HG03558 (cell line): ENCODE measurements at regions not wholly inside any gene's neighbourhood (a gene's known extent, or its start where the extent isn't known, plus 50 kb on each side); places are given as distances from the start of the nearest gene placed in this dataset.

ENCODE experiments used
- ATAC-seq: cut with Tn5 transposase; IDR thresholded peaks from one replicate; pipeline ENCODE4 v1.9.1; 2021; ENCODE audit warnings: moderate number of reproducible peaks; ENCODE audit not compliant: unreplicated experiment; ENCODE audit errors: extremely low read depth

- no peak for ATAC-seq
These were observed 573.2 kb downstream of the CCDC171 start for GRCh38 chr9:16126042-16126441.

- ATAC-seq = no peak
These were observed 575.2 kb downstream of the CCDC171 start for GRCh38 chr9:16128003-16128402.

- no peak for ATAC-seq
These were observed 578.4 kb downstream of the CCDC171 start for GRCh38 chr9:16131264-16131663.

GRCh38 chr9:16132513-16132912 is 579.7 kb downstream of the CCDC171 start:
- ATAC-seq = no peak

GRCh38 chr9:16133032-16133431 is 580.2 kb downstream of the CCDC171 start:
- ATAC-seq = no peak

GRCh38 chr9:16133556-16134227 is 580.8 kb downstream of the CCDC171 start:
- no peak for ATAC-seq

GRCh38 chr9:16134351-16134750 is 581.5 kb downstream of the CCDC171 start:
- no peak for ATAC-seq

- ATAC-seq = no peak
These were observed 583.1 kb downstream of the CCDC171 start for GRCh38 chr9:16135968-16136367.

GRCh38 chr9:16136451-16136850 is 583.6 kb downstream of the CCDC171 start:
- ATAC-seq = no peak

- ATAC-seq = no peak
These were observed 584.1 kb downstream of the CCDC171 start for GRCh38 chr9:16136961-16137360.

GRCh38 chr9:16138561-16139491 is 586.0 kb downstream of the CCDC171 start:
- no peak for ATAC-seq

GRCh38 chr9:16139774-16140173 is 586.9 kb downstream of the CCDC171 start:
- ATAC-seq = no peak

GRCh38 chr9:16143310-16143709 is 590.5 kb downstream of the CCDC171 start:
- ATAC-seq = no peak

- no peak for ATAC-seq
These were observed 591.4 kb downstream of the CCDC171 start for GRCh38 chr9:16143947-16144890.

GRCh38 chr9:16145196-16145950 is 592.5 kb downstream of the CCDC171 start:
- ATAC-seq = no peak

- no peak for ATAC-seq
These were observed 594.9 kb downstream of the CCDC171 start for GRCh38 chr9:16147726-16148125.

GRCh38 chr9:16150501-16150900 is 597.7 kb downstream of the CCDC171 start:
- ATAC-seq = no peak

GRCh38 chr9:16150938-16151650 is 598.3 kb downstream of the CCDC171 start:
- ATAC-seq = no peak
